HL-60/S4 treated with retinoic acid at 250 ng/mL for 4 days and 3 days (cell line): ENCODE measurements at regions not wholly inside any gene's neighbourhood (a gene's known extent, or its start where the extent isn't known, plus 50 kb on each side); places are given as distances from the start of the nearest gene placed in this dataset.
"Not testable (repeated sequence)": the region's sequence is repeated elsewhere in the genome, so short reads cannot be mapped to it uniquely, and the experiment has no call there.

Experiments
- in situ Hi-C: fragments of 300-500 bp; cut with MboI; formaldehyde crosslinking; loops from 2 replicates; pipeline ENCODE4 v1.7.0; 2022; ENCODE audit warnings: low sequenced_read_pairs

DNA sequence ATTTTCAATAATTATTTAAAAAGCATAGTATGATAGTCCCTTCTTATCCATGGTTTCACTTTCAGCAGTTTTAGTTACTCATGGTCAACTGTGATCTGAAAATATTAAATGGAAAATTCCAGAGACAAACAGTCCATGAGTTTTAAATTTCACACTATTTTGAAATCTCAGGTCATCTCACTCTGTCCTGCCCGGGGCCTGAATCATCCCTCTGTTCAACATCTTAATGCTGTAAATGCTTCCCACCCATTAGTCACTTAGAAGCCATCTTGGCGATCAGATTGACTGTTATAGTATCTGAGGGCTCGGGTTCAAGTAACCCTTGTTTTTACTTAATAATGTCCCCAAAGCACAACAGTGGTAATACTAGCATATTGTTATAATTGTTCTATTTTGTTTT lies 1509.3 kb downstream of the FAM181B start:
- in situ Hi-C loops = no loop called here

- in situ Hi-C loops = no loop called here
Measured at GRCh38 chr11:81222491-81222890, 1511.2 kb downstream of the FAM181B start.

- in situ Hi-C loops = no loop called here
Measured at GRCh38 chr11:81220146-81220895, 1513.3 kb downstream of the FAM181B start.

GRCh38 chr11:81219661-81220060 lies 1514.0 kb downstream of the FAM181B start:
- in situ Hi-C loops = no loop called here

DNA sequence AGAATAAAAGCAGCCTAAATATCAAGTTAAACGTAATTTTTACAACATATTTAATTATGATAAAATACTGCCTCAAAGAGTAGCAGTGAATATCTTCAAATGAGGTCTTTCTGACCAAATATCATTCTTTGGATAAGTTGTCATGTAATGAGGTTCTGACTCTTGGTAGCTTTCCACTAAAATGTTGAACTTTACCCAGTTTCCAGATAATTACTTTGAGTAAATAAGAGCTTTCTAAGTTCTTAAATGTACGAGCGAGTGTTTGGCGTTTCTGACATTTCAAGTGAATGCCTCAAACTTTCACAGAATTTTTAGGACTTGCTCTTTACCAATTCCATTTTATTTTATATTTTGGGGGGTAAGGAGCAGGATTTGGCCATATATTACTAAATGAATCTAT lies 1515.2 kb downstream of the FAM181B start:
- in situ Hi-C loops = no loop called here

- in situ Hi-C loops = no loop called here
Measured at GRCh38 chr11:81211050-81211449, 1522.6 kb downstream of the FAM181B start.

- in situ Hi-C loops = no loop called here
Measured at GRCh38 chr11:81207421-81208054, 1526.1 kb downstream of the FAM181B start.

DNA sequence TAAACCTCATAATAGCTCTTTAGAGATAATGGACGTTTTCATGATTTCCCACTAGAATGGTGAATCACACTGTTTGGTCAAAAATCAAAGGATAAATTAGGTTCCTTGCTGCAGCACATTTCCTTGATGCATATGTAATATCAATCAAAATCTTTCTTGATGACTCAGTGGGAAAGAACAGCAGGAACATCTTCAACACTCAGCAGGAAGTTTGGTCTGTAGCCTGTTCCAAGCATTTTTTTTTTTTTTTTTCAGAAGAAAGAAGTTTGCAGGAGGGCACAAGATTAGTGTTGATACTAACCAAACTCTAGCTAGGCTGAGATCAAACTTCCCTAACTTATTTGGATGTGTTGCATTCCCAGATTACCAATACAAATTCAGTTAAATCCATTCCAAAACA lies 1529.8 kb downstream of the FAM181B start:
- in situ Hi-C loops = no loop called here

DNA sequence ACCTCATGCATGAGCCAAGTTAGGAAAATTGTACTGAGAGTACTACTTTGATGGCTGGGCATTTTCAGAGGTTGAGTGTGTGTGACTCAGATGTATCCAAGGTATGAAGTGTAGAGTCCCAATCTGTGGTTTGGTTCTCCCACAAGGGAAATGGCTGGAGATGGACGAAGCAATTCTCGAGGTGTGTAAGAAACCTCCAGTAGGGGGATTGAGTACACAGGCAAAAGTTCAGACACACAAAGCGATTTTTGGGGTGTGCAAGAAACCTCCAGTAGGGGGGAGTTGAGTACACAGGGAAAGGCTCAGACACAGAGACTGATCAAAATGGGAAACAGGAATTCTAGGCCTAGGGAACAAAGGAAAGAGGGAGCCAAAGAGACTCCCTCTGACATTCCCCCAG lies 1536.3 kb downstream of the FAM181B start:
- in situ Hi-C loops = no loop called here

DNA sequence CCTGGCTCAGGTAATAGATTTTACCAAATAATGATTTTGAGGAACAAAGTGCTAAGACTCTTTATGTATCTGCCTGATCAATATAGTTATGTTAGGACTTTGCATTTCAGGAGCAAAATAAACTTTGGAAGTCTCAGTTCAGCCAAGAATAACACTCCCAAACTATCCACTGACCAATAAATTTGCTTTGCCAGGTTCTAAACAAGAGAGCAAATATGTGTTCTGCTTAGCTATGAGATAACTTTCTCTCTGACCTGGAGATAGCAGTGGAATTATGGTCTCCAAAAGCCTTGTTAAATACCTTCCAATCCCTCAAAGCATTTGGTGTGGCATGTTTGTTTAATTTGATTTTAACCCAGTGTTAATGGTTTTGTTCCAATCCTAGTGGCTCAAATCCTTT lies 1541.1 kb downstream of the FAM181B start:
- in situ Hi-C loops = no loop called here

GRCh38 chr11:81190546-81190945 lies 1543.1 kb downstream of the FAM181B start:
- in situ Hi-C loops = no loop called here

- in situ Hi-C loops = not testable (repeated sequence)
Measured at GRCh38 chr11:81187033-81187432, 1546.6 kb downstream of the FAM181B start.

DNA sequence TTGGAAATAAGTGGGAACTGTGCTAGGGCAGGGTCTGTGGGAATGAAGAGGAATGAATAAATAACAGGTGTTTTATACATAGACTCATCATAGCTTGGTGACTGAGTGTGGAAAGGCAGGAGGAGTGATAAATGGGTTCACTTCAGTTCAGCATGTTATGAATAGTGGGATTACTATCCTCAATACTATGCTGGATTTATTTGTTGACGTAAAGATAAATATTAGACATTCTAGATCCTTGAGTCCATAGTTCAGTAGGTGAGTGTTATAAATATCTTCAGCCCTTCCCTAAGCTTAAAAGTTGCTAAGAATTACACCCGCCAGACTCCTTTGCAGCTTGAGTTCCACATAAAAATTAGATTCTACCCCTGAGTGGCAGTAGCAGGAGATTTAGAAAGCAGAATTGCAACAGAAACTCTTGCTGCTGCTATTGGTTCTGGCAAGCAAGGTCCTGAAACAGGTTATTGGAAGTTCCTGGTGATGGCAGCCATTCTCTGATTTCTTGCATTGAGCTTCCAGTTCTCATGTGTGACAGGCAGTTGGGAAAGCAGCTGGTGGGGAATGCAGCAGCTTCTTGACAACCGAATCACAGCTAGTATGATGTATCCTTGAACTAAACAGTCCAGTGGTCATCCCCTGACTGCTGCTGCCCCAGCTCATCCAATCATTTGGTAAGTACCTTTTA lies 1558.9 kb downstream of the FAM181B start:
- in situ Hi-C loops = no loop called here

DNA sequence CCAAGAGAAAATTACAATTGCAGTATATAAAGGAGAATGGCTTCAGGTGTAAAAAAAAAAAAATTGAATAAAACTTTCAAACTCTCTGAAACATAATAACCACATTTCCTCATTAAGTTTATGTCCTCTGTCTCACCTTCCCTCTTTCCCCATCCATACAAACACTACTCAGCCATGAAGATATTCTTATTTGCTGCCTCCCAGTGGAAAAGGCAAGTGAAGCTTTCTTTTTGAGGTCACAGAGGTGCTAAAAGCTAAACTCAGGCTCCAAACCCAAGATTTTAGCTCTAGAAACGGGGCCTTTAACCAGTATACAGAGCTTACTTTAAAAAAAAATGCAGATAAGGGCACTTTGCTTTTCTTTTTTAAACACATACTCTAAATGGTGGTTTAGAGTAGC lies 1568.5 kb downstream of the FAM181B start:
- in situ Hi-C loops = no loop called here

DNA sequence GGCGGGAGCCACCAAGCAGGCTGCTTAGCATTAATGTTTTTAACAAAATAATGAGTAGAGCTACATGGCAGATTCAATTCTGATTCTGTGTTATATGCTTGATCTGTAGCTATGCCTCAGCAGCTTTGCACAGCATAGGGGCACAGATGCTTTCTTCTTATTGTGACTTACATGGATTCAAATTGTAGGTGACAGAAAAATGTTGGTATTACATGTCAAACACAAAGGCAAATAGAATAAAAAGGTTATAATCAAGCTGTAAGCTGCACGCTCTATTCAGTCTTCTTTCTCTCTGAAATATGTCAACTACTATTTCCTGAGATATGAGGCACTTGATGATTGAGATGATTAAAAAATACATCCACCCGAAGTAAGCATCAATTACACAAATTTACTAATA lies 1573.8 kb downstream of the FAM181B start:
- in situ Hi-C loops = no loop called here

- in situ Hi-C loops = no loop called here
Measured at GRCh38 chr11:81135570-81135969, 1598.1 kb downstream of the FAM181B start.

- in situ Hi-C loops = no loop called here
Measured at GRCh38 chr11:81129618-81130017, 1604.0 kb downstream of the FAM181B start.

GRCh38 chr11:81112718-81113117 lies 1620.9 kb downstream of the FAM181B start:
- in situ Hi-C loops = no loop called here

GRCh38 chr11:81104051-81104450 lies 1629.6 kb downstream of the FAM181B start:
- in situ Hi-C loops = no loop called here

DNA sequence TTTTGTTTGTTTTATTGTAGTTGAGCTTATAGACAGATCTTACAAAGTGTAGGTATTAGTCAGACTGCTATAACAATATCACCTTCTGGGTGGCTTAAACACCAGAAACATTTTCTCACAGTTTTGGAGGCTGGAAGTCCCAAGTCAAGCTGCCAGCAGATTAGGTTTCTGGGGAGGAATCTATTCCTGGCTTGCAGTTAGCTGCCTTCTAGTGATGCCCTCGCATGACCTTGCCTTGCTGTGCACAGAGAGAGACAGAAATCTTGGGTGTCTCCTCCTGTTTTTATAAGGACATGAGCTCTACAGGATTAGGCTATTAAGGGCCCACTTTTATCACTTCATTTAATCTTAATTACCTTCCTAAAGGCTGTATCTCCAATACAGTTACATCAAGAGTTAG lies 1635.2 kb downstream of the FAM181B start:
- in situ Hi-C loops = no loop called here

DNA sequence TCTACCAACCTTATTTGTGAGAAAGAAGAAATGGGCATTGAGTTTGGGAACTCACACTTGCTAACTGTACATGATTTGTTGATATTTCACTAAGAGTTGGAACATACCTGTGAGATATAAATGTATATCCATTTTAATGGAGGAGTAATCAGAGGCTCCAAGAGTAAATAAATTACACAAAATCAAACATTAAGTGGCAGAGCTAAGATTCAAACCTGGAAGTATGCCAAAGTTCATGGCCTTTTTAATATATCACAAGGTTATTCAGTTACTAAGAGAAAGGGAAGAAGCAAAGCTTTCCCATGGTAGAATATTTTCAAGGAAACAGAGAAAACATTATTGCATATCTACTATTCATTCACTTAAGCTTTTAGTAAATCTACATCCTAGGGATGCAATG lies 1641.1 kb downstream of the FAM181B start:
- in situ Hi-C loops = no loop called here

DNA sequence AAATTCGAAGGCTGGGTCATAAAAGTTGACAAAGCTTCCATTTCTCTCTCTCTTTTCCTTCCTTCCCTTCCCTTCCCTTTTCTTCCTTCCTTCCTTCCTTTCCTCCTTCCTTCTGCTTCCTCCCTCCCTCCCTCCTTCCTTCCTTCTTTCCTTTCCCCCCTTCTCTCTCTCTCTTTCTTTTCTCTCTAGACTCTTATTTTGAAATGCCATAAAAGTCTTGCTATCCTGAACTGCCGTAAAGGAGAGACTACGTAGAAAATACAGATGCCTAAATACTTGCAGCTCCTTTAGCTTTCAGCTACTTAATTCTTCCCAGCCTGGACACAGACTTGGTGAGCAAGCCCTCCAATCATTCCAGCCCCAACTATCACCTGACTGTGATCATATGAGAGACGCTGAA lies 1644.4 kb downstream of the FAM181B start:
- in situ Hi-C loops = no loop called here
